PFSK-1 (cell line): ENCODE measurements at regions not wholly inside any gene's neighbourhood (a gene's known extent, or its start where the extent isn't known, plus 50 kb on each side); places are given as distances from the start of the nearest gene placed in this dataset.

ENCODE experiments used
- POLR2AphosphoS5 ChIP-seq: IDR thresholded peaks from 2 replicates; pipeline ENCODE4 v1.6.1; 2012; ENCODE audit warnings: low read depth, mild to moderate bottlenecking, control low read depth, low read length, moderate library complexity
- SIN3A ChIP-seq: IDR thresholded peaks from 2 replicates; pipeline ENCODE4 v1.6.1; 2012; ENCODE audit warnings: mild to moderate bottlenecking, low read length, moderate library complexity, borderline replicate concordance; ENCODE audit not compliant: insufficient read depth
- TF ChIP-seq, protein P1 (sequence below), 2 experiments: IDR thresholded peaks; 2 replicates each; pipeline versions ENCODE4 v1.6.1 to v1.8.0; 2011 to 2012; ENCODE audit warnings: low read depth in 2 of 2, low read length in 2 of 2, control low read depth in 1 of 2, inconsistent platforms in 1 of 2, mild to moderate bottlenecking in 1 of 2, moderate library complexity in 1 of 2; ENCODE audit not compliant: insufficient read depth in 1 of 2

DNA sequence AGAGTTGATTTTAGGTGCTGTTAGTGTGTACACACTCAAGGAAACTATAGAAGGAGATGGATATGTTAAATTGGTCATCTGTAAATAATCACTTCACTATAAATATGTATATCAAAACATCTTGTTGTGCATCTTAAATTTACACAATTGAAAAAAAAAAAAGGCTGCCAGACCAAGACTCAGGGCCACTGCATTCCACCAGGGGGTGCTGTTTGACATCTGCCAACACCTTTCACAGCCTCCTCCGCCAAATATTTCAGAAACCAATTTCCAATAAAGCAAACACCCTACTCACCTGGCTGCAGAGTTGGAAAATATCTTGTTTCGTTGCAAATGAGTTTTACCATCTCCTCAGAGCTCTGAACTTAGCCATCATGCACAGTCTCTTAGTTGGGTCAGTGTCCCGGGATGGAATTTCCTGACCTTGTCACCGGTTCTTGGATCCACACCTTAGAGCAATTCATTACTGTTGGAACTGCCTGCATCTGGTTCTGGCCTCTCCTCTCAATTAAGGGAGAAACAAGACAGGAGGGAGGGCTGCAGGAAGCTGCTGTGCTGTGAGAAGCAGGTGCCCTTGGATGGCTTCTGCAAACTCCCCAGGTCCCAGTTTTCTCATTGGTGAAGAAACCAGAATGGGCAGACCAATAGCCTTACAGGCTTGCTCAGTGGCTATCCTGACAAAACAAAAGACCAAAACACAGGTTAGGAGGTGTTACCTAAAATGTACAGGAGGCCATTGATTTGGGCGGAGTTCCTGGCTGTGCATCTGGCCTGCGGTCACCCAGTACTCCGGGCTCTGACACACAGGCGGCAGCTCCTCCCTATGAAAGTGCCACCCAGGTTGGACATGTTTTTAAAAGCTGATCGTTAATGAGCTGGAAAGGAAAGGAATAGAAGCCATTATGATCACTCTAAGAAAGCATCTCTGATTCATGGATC, 746.6 kb downstream of the UQCRFS1 start:
- TF ChIP-seq, protein P1, sequence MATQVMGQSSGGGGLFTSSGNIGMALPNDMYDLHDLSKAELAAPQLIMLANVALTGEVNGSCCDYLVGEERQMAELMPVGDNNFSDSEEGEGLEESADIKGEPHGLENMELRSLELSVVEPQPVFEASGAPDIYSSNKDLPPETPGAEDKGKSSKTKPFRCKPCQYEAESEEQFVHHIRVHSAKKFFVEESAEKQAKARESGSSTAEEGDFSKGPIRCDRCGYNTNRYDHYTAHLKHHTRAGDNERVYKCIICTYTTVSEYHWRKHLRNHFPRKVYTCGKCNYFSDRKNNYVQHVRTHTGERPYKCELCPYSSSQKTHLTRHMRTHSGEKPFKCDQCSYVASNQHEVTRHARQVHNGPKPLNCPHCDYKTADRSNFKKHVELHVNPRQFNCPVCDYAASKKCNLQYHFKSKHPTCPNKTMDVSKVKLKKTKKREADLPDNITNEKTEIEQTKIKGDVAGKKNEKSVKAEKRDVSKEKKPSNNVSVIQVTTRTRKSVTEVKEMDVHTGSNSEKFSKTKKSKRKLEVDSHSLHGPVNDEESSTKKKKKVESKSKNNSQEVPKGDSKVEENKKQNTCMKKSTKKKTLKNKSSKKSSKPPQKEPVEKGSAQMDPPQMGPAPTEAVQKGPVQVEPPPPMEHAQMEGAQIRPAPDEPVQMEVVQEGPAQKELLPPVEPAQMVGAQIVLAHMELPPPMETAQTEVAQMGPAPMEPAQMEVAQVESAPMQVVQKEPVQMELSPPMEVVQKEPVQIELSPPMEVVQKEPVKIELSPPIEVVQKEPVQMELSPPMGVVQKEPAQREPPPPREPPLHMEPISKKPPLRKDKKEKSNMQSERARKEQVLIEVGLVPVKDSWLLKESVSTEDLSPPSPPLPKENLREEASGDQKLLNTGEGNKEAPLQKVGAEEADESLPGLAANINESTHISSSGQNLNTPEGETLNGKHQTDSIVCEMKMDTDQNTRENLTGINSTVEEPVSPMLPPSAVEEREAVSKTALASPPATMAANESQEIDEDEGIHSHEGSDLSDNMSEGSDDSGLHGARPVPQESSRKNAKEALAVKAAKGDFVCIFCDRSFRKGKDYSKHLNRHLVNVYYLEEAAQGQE (IDR thresholded peaks at IDR 0.05; ENCODE audit: insufficient read depth in 1 of 2, low read depth in 2 of 2, low read length in 2 of 2) = no peak
- TF ChIP-seq POLR2AphosphoS5 = no peak
- no peak for TF ChIP-seq SIN3A
